Stimulated activated CD4-positive, alpha-beta T cell treated with anti-CD3 and anti-CD28 coated beads, Interleukin-1b, Interleukin-23, amount 100 ng/mL, for 4 hours (primary cell): ENCODE measurements at regions not wholly inside any gene's neighbourhood (a gene's known extent, or its start where the extent isn't known, plus 50 kb on each side); places are given as distances from the start of the nearest gene placed in this dataset.
"Not testable (repeated sequence)": the region's sequence is repeated elsewhere in the genome, so short reads cannot be mapped to it uniquely, and the experiment has no call there.

Experiments
- DNase-seq, 2 donors: peaks; one replicate each; pipeline ENCODE4 v3.0.0-alpha.2; 2020; ENCODE audit warnings: low read depth in 2 of 2

DNA sequence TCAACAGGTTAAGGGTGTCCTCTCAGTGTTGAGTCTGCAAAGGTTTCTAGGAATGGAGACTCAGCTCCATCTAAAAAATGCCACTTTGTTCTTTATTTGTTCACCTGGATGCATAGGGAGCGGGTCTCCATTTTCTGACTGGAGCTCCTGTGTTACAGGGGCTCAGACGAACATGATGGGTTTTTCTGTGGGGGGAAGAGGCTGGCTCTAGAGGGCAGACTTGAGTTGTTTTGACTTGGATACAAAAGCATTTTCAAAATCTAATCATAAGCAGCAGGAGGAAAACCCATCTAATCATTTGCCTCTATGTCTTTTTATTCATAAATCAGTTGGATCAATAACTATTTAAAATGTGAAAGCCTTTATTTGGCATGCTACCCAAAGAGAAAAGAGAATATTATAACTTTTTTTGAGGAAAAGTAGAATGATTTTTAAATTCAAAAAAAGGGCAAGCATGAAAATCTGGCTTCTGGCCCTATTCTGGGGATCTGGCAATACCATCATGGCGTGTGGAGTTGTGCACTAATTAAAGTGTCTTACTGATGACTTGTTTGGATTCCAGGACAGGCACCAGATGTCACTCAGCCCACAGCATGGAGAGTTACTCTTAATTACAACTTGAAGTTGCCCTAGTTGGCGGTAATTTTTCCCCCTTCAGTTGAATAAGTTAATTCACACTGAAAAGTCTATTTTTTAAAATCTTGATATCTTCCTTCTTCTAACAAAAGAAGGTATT, 594.9 kb downstream of the REEP3 start:
- DNase-seq, result no peak

GRCh38 chr10:64116707-64117106, 595.5 kb downstream of the REEP3 start:
- no peak for DNase-seq

- no peak for DNase-seq
These were observed 597.5 kb downstream of the REEP3 start for GRCh38 chr10:64118736-64119135.

GRCh38 chr10:64120301-64120980, 599.2 kb downstream of the REEP3 start:
- not testable (repeated sequence) for DNase-seq

- DNase-seq, result no peak
These were observed 609.0 kb downstream of the REEP3 start for GRCh38 chr10:64130152-64130551.

GRCh38 chr10:64134676-64135075, 613.5 kb downstream of the REEP3 start:
- DNase-seq, result no peak

DNA sequence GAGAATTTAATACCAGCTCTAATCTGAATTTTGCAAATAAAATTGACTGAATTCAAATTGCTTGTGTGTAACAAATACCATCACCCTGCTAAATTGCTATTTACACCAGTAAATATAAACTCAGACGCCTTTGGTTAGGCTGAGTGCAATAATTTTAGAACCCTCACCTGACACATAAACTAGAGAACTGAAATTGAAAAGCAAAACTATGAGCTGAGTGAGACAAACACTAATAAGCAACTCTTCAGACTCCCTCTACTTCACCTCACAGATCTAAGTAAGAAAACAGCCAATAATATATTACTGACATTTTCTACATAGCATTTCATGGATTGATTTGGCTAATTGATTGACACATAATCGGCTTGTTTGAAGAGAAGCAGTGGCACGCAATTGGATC, 621.2 kb downstream of the REEP3 start:
- DNase-seq, result no peak

DNA sequence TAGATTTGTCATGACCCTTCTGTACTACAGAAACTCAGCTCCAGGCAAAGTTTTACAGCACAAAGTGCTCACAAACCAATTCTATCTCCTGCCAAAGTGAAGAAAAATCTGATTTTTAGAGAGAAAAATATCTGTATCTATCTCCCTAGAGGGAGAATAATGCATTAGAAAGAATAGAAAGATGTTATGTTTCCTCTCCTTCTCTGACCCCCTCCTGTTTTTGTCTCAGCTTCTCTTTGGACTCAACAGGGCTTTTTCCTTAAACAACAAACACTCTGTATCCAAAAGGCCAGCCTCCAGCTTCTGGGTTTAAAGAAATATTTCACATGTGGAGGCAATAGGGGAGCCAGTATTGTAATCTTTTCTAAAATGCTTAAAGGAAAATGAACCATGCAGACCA, 627.4 kb downstream of the REEP3 start:
- no peak for DNase-seq

- no peak for DNase-seq
These were observed 635.0 kb downstream of the REEP3 start for GRCh38 chr10:64156166-64156565.

DNA sequence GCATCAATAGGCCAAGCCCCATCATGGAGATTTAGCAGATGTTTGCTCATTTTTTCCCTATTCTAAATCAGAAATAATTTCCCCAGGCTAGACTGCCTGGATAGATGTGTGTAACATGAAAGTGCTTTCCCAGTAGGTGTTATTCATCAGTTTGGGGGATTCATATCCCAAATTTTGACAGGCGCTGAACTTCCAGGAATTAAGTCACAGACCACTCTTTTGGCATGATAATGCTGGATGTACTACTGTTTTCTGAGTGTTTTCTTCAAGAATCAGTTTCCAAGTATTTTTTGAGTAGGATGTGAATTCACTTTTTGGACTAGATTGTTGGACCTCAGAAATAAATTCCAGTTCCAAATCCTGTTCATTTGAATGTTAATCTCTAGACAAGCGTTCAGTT, 637.4 kb downstream of the REEP3 start:
- DNase-seq, result no peak

- DNase-seq, result no peak
These were observed 639.0 kb downstream of the REEP3 start for GRCh38 chr10:64159910-64160872.

DNA sequence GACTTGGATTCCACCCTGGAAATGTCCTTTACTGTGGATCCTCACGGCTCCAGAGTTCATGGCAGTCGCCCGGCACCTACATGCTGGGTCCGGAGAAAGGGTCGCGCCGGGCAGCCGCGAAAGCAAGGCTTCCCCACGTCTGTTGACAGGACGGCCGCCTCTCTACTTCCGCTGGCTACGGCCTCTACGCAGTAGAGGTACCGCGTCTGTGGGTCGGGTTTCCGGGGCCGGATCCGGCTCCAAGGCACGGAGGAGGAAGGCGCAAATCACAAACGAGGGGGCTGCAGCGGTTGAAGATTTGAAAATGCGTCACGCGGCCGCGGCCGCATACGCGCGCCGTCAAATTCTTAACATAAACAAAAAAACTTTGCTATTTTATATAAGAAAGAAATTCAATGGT, 649.6 kb downstream of the REEP3 start:
- DNase-seq, result no peak

GRCh38 chr10:64173826-64174225, 652.6 kb downstream of the REEP3 start:
- no peak for DNase-seq

GRCh38 chr10:64174666-64175255, 653.6 kb downstream of the REEP3 start:
- no peak for DNase-seq

- no peak for DNase-seq
These were observed 654.2 kb downstream of the REEP3 start for GRCh38 chr10:64175271-64175962.

- no peak for DNase-seq
These were observed 661.5 kb downstream of the REEP3 start for GRCh38 chr10:64182671-64183070.

GRCh38 chr10:64191286-64191685, 670.1 kb downstream of the REEP3 start:
- no peak for DNase-seq

DNA sequence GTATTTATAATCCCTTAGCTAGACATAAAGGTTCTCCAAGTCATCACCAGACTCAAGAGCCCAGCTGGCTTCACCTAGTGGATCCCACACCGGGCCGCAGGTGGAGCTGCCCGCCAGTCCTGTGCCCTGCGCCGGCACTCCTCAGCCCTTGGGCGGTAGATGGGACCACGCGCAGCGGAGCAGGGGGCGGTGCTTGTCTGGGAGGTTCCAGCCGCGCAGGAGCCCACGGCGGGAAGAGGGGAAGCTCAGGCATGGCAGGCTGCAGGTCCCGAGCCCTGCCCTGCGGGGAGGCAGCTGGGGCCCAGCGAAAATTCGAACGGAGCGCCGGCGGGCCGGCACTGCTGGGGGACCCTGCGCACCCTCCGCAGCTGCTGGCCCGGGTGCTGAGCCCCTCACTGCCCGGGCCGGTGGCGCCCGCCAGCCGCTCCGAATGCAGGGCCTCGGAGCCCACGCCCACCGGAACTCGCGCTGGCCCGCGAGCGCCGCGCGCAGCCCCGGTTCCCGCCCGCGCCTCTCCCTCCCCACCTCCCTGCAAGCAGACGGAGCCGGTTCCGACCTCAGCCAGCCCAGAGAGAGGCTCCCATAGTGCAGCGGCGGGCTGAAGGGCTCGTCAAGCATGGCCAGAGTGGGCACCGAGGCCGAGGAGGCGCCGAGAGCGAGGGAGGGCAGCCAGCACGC, 675.6 kb downstream of the REEP3 start:
- DNase-seq, result no peak

DNA sequence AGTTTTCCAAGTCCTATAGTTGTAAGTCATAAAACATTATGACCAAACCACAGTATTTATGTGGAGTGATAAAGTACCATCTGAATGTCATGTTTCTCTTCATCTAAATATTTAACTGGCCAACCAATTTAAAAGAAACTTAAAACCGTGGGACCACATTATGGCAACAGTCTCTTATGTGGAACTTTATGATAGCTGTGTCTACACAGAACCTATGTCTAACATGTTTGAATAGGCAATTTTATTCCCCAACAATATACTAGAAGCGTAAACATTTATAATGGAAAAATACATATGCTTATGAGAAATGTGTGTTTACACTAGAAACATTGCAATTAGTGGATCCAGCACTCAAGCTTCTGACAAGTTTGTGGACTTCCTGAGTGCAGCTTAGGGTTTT, 680.7 kb downstream of the REEP3 start:
- DNase-seq, result no peak

DNA sequence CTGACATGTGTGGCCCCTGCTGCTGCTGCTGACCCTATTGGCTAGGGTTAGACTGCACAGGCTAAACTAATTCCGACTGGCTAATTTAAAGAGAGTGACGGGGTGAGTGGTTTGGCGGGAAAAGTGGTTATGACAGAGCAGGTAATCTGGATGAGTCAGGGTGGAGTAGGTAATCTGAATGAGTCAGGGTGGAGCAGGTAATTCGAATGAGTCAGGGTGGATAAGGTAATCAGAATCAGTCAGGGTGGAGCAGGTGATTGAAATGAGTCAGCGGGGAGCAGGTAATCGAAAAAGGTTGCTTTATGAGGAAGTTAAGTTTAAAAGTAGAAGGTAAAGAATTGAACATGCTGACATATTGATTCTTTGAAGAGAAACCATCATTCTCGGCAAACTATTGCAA, 683.3 kb downstream of the REEP3 start:
- DNase-seq, result not testable (repeated sequence)

DNA sequence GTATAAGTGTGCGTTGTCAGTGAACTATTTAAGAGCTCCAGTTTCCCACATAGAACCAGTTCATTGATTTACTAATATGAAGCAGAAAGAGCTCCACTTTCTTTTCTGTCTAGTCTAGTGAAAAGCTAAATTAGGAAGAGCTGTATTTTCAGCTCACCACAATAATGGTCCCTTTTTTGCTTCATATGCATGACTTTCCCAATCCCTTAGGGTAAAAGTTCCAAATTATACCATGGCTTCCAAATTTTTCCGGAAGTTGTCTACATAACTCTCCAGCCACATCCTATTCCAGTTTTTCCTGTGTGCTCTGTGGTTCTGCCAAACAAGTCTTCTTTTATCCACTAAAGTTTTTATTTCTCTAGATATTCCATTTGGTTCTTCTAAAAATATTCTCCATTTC, 685.2 kb downstream of the REEP3 start:
- no peak for DNase-seq
